Thymus (tissue), 11 donors: ENCODE measurements at regions not wholly inside any gene's neighbourhood (a gene's known extent, or its start where the extent isn't known, plus 50 kb on each side); places are given as distances from the start of the nearest gene placed in this dataset.

ENCODE experiments used
- DNase-seq, 9 donors: peaks; one replicate each; pipeline ENCODE4 v3.0.0-alpha.2; 2013; ENCODE audit warnings: low spot score in 9 of 9, low read depth in 6 of 9, missing footprints in 1 of 9
- H3K27ac ChIP-seq, 2 donors: one replicate each; pipeline ENCODE4 v1.5.1; 2013; ENCODE audit warnings: control low read depth in 1 of 2, low read depth in 1 of 2, low read length in 1 of 2, mild to moderate bottlenecking in 1 of 2, moderate library complexity in 1 of 2
- H3K27me3 ChIP-seq, 2 donors: one replicate each; pipeline ENCODE4 v1.5.1; 2013; ENCODE audit warnings: low read length in 1 of 2; ENCODE audit not compliant: control insufficient read depth in 2 of 2, insufficient read depth in 1 of 2
- H3K36me3 ChIP-seq, 2 donors: one replicate each; pipeline ENCODE4 v1.5.1; 2013; ENCODE audit warnings: low read length in 1 of 2, mild to moderate bottlenecking in 1 of 2, moderate library complexity in 1 of 2; ENCODE audit not compliant: control insufficient read depth in 2 of 2, insufficient read depth in 2 of 2
- H3K4me1 ChIP-seq, 2 donors: one replicate each; pipeline ENCODE4 v1.5.1; 2013; ENCODE audit warnings: low read length in 2 of 2; ENCODE audit not compliant: control insufficient read depth in 2 of 2, insufficient read depth in 2 of 2
- H3K4me3 ChIP-seq, 2 donors: one replicate each; pipeline ENCODE4 v1.5.1; 2013; ENCODE audit warnings: low read length in 2 of 2, control low read depth in 1 of 2, mild to moderate bottlenecking in 1 of 2
- H3K9me3 ChIP-seq, 2 donors: one replicate each; pipeline ENCODE4 v1.5.1; 2013; ENCODE audit warnings: low read length in 1 of 2, mild to moderate bottlenecking in 1 of 2; ENCODE audit not compliant: control insufficient read depth in 2 of 2, insufficient read depth in 1 of 2
- WGBS: extraction: QIAGEN DNeasy Blood & Tissue Kit; methylation state at CpG from one replicate; pipeline ENCODE4 v1.1.7; 2013; 5-methylcytosine and 5-hydroxymethylcytosine counted together
- donor health status: healthy.

DNA sequence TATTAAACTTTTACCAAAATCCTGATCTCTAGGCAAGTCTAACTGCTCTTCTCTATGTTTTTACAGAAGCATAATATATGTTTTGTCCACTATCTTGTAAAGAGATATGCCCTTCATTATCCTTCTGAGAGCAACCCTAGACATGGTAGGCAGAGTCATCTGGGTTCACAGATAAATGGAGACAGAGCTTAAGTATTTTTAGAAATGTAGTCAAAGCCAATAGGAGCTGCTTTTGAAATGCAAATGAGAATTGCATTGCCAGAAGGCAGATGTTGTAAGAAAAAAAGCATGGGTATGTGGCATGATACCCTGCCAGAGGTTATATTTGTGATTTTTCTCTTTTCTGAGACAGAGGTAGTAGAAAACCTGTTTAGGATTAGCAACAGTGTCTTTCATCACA, 964.8 kb downstream of the SORCS3 start:
- H3K9me3 ChIP-seq, result no peaks in the 10 kb centered on the region
- no peaks in the 10 kb centered on the region for H3K4me1 ChIP-seq
- H3K4me3 ChIP-seq, result no peak overlapping the region
- DNase-seq, result no peak
- no peaks in the 10 kb centered on the region for H3K36me3 ChIP-seq
- H3K27ac ChIP-seq, result no peak overlapping the region
- no peaks in the 10 kb centered on the region for H3K27me3 ChIP-seq

DNA sequence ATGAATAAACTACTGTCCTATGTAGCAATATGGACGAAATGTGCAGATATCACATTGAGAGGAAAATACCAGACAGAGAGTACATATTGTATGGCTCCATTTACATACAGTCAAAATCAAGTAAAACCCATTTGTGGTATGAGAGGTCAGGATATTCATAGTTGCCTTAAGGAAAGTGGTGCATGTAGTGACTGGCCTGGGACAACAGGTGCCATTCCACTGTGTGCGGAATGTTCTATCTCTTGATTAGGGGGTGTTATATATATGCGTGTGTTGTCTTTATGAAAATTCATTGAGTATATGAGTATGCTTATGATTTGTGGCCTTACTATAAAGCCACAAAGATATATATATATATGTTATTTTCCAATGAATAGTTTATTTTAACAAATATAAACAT, 964.0 kb downstream of the SORCS3 start:
- no peaks in the 10 kb centered on the region for H3K27me3 ChIP-seq
- H3K4me3 ChIP-seq, result no peak overlapping the region
- WGBS, result 97% methylated on average over 3 of the region's 3 CpGs
- no peaks in the 10 kb centered on the region for H3K36me3 ChIP-seq
- H3K4me1 ChIP-seq, result no peaks in the 10 kb centered on the region
- no peak overlapping the region for H3K27ac ChIP-seq
- H3K9me3 ChIP-seq, result no peaks in the 10 kb centered on the region
- DNase-seq, result no peak

DNA sequence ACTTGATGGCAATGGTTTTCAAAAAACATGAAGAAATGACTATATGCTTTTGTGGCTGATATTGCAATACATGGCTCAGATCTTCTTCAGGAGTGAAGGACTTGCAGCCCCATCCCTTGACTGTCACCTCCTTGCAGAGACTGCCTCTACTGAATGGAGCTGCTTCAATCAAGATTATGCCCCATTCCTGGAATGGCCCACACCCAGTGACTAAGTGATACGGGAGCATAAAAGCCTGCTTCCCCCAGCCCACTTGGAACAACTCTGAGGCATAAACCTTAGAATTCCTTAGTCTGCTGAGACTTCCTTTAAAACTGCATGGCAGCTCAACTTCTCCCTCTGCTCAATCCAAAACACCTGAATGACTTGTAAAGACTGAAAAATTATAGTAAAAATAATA, 957.1 kb downstream of the SORCS3 start:
- Histone ChIP-seq H3K4me1 (no peaks in the 10 kb centered on the region), H3K27me3 (no peaks in the 10 kb centered on the region), H3K9me3 (no peaks in the 10 kb centered on the region), H3K36me3 (no peaks in the 10 kb centered on the region), H3K4me3 (no peak overlapping the region), H3K27ac (no peak overlapping the region)
- WGBS, result 92% methylated on average over 1 of the region's 1 CpG
- no peak for DNase-seq

DNA sequence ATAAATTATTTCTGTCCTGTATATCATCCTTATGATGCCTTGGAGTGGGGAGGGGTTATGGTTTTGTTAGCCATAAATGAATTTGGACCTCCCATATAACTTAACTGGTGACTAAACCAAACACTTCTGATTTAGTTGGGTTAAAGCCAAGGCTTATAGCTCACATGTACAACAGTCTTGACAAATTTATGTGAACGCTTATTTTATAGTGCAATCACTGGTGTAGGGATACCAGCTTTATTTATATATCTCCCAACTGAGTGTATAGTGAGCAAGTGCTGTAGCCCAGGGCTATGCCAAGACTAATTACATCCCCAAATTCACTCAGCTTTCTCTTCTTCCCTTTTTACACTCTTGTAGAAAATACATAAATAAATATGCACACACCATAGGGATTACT, 956.2 kb downstream of the SORCS3 start:
- no peaks in the 10 kb centered on the region for H3K4me1 ChIP-seq
- no peak overlapping the region for H3K4me3 ChIP-seq
- no peaks in the 10 kb centered on the region for H3K36me3 ChIP-seq
- no peaks in the 10 kb centered on the region for H3K9me3 ChIP-seq
- DNase-seq, result no peak
- H3K27me3 ChIP-seq, result no peaks in the 10 kb centered on the region
- no peak overlapping the region for H3K27ac ChIP-seq
- WGBS, result 94% methylated on average over 1 of the region's 1 CpG

DNA sequence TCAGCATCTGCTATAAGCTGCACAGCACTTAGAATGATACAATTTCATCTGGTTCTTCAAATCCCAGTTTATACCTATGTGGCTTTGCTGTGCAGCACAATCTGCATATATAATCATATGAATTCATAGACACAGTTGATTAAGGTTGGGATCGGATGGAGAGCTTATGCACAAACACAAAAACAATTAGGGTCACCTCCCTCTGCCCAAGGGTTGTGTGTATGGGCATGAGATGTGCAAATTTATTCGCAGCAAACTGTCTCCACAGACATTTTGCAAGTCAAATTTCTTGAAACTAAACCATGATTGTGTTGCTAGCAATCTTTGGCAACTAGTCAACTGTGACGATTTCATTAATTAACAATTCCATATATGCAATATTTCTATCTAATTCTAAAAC, 955.7 kb downstream of the SORCS3 start:
- no peak overlapping the region for H3K4me3 ChIP-seq
- 90% methylated on average over 3 of the region's 3 CpGs for WGBS
- DNase-seq, result no peak
- H3K27me3 ChIP-seq, result no peaks in the 10 kb centered on the region
- no peaks in the 10 kb centered on the region for H3K36me3 ChIP-seq
- H3K9me3 ChIP-seq, result no peaks in the 10 kb centered on the region
- no peaks in the 10 kb centered on the region for H3K4me1 ChIP-seq
- H3K27ac ChIP-seq, result no peak overlapping the region

DNA sequence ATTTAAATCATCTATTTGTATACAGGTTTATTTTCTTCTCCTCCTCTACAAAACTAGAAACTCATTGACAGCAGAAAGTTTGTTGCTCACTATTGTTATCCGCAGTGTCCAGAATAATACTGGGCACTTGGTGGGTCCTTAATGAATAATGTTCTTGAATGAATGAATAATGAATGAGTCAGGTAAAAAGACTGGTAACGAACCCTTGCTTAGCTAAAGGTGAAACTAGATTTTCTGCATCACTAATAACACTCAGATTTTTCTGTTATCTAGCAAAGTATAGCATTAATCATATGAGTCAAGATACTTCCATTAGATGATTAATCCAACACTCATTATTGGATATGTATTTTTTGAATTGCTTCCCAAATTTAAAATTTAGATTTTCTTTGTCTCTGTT, 953.2 kb downstream of the SORCS3 start:
- WGBS, result 88% methylated on average over 2 of the region's 2 CpGs

DNA sequence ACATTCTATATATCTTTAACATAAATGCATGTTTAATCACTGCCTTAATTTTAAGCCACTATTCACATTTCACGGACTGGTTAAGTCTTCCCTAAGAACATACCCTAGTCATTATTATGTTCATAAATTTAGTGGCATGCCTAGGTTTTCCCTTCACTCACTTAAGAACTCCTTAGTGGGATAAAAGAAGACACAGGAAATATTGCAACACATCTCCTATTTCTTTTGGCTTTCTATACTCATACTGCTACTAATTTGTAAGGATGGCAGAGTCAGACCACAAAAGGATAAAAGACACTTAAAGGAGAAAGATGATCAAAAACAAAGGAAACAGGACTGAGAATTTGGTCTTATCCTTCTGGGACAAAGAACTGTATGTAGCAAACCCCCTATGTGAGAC, 951.4 kb downstream of the SORCS3 start:
- Histone ChIP-seq H3K9me3 (no peaks in the 10 kb centered on the region), H3K27me3 (no peaks in the 10 kb centered on the region), H3K36me3 (no peaks in the 10 kb centered on the region), H3K4me1 (no peaks in the 10 kb centered on the region), H3K4me3 (no peak overlapping the region), H3K27ac (no peak overlapping the region)
- DNase-seq, result no peak
- 96% methylated on average over 1 of the region's 1 CpG for WGBS

More for the DNA sequence above, 953.2 kb downstream of the SORCS3 start:
- no peak overlapping the region for H3K4me3 ChIP-seq
- no peak for DNase-seq
- no peaks in the 10 kb centered on the region for H3K36me3 ChIP-seq
- H3K27ac ChIP-seq, result no peak overlapping the region
- no peaks in the 10 kb centered on the region for H3K9me3 ChIP-seq
- H3K4me1 ChIP-seq, result no peaks in the 10 kb centered on the region
- no peaks in the 10 kb centered on the region for H3K27me3 ChIP-seq

DNA sequence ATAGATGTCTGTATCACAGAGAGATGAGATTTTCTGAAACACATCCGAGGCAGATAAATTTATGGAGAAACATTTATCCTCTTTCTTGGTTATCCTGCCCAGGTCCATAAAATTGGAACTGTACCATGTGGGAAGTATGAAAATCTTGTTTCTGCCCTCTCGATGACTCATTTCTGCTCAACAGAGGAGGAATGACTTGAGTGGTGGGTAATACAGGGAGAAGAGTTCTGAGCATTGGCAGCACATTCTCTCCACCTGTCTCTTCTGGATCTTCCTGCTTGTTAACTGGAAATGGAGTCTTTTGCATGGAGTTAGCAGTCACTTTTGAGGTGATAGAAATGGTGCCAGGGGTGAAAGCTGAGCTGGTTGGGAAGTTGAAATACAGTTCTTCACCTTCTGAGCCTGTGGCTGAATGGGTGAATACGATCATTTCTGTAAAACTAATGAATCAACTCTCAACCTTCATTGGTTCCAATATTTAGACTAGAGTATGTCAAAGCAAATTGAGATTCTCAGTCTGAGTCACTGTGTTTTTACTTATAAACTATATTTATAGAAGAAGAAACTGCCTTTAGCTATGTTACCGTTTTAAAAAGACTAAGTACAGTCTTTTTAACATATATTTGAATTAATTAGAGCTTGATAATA, 945.5 kb downstream of the SORCS3 start:
- no peak overlapping the region for H3K27ac ChIP-seq
- 87% methylated on average over 4 of the region's 4 CpGs for WGBS
- no peaks in the 10 kb centered on the region for H3K36me3 ChIP-seq
- no peaks in the 10 kb centered on the region for H3K4me1 ChIP-seq
- DNase-seq, result no peak
- no peak overlapping the region for H3K4me3 ChIP-seq
- H3K9me3 ChIP-seq, result no peaks in the 10 kb centered on the region
- H3K27me3 ChIP-seq, result no peaks in the 10 kb centered on the region

DNA sequence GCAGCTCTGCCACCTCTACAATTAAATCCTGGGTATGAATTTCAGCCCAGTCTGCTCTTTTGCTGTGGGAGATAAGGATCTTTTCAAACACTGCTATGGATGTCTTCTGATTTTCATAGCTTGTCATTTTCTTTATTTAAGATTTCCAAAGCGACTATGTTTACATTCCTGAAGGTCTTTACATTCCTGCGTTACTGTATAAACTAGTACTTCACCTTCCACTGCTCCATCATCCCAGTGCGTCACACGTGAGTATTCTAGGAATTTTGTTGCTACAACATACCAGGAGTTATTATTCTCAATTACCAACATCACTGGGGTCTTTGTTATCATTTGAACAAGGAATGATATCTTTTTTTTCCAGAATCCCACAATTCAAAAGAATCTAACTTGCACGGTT, 944.7 kb downstream of the SORCS3 start:
- Histone ChIP-seq H3K9me3 (no peaks in the 10 kb centered on the region), H3K27me3 (no peaks in the 10 kb centered on the region), H3K4me3 (no peak overlapping the region), H3K27ac (no peak overlapping the region), H3K4me1 (no peaks in the 10 kb centered on the region), H3K36me3 (no peaks in the 10 kb centered on the region)
- whole genome bisulfite sequencing, result 85% methylated on average over 5 of the region's 5 CpGs
- DNase-seq, result no peak

DNA sequence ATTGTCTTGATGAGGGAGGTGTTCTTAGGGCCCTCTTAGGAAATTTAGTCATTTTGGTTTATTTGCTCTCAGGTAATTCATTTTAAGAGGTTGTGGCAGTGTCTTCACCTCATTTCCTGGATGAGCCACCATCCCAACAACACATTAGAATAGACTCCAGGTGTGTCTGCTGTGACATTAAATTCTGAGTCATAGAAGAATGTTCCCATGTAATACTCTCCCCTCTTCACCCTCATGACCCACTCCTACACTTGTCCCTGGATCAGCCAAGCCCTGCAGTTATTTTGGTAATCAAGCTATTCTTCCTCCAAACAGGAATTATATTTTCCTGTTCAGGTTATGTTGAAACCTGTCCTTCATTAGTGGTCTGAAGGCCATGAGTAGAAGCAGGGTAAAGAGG, 944.1 kb downstream of the SORCS3 start:
- H3K4me1 ChIP-seq, result no peaks in the 10 kb centered on the region
- no peak overlapping the region for H3K27ac ChIP-seq
- no peaks in the 10 kb centered on the region for H3K27me3 ChIP-seq
- H3K36me3 ChIP-seq, result no peaks in the 10 kb centered on the region
- H3K4me3 ChIP-seq, result no peak overlapping the region
- no peaks in the 10 kb centered on the region for H3K9me3 ChIP-seq
- DNase-seq, result no peak
